HG02759 (cell line): ENCODE measurements at regions not wholly inside any gene's neighbourhood (a gene's known extent, or its start where the extent isn't known, plus 50 kb on each side); places are given as distances from the start of the nearest gene placed in this dataset.

Source experiments
- ATAC-seq: cut with Tn5 transposase; IDR thresholded peaks from one replicate; pipeline ENCODE4 v1.9.1; 2021; ENCODE audit warnings: mild to moderate bottlenecking, moderate library complexity; ENCODE audit not compliant: unreplicated experiment

GRCh38 chr1:118366286-118366685, 181.3 kb upstream of the SPAG17 start:
- ATAC-seq: no peak

- ATAC-seq: no peak
These were observed 179.9 kb upstream of the SPAG17 start for GRCh38 chr1:118364882-118365281.

GRCh38 chr1:118363396-118363795, 178.4 kb upstream of the SPAG17 start:
- no peak for ATAC-seq

GRCh38 chr1:118360817-118361216, 175.8 kb upstream of the SPAG17 start:
- ATAC-seq: no peak

GRCh38 chr1:118346936-118347335, 161.9 kb upstream of the SPAG17 start:
- no peak for ATAC-seq

DNA sequence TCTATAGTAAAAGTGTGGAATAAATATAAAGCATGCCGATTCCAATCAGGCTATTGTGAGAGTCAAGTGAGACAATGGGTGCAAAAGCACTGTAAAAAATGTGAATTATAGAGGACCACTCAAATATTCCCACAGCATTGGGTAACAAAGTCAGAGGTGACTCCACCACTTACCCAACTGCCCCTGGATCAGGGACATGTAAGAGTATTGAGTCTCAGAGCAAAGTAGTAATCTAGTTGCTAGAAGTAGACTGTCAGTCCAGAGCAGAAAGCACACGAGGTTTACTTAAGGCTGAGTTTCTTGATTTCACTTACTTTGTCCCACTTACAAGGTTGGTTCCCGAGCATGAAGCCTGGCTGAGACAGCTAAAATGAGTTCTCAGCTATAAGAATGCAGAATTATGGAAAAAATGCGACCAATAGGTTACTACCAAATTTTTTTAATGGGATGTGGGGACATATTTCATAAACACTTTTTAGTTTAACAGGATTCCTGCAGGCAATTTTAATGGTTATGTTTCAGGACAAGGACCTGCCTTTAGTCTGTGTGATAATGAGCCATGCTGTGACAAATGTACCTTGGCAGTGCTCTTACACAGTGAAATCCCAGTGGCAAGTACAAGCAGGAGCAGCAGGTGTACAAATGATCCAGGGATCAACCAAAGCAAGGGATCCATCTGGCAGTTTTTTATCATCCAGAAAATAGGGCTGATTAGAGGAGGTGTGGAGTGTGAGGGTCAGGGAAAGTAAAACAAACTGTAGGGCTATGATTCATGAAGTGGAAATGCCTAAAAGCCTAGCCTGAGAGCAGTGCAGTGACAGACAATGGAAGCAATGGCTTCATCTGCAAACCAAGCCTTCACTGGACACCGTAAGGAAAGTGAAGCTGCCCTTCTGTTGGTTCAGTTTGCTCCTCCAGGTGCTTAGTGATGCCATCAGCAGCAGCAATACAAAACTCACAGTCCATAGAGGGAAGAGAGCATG, 156.2 kb upstream of the SPAG17 start:
- ATAC-seq: no peak

GRCh38 chr1:118339400-118340124, 154.5 kb upstream of the SPAG17 start:
- ATAC-seq: no peak

GRCh38 chr1:118338936-118339335, 153.9 kb upstream of the SPAG17 start:
- no peak for ATAC-seq

- ATAC-seq: no peak
These were observed 152.3 kb upstream of the SPAG17 start for GRCh38 chr1:118337346-118337745.

DNA sequence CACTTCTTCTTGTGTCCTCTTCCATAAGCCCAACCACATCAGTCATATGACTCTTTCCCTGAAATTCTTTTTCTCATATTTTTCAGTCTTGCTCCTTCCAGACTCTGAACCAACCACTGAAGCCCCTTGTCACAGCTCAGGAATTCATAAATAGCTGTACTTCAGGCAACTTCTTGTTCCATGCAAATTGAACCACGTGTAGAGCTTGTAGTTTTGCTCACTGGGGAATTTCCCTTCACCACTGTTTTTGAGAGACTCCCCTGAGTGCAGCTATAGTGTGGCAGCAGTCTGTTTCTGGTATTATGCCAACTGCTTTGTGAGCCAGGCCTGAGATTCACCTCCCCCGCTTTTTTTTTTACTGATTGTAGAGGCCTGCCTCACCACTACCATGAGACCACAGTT, 150.3 kb upstream of the SPAG17 start:
- peak; percentile 95 for ATAC-seq

GRCh38 chr1:118334506-118334905, 149.5 kb upstream of the SPAG17 start:
- no peak for ATAC-seq

GRCh38 chr1:118333601-118334210, 148.7 kb upstream of the SPAG17 start:
- no peak for ATAC-seq

- ATAC-seq: no peak
These were observed 142.1 kb upstream of the SPAG17 start for GRCh38 chr1:118326960-118327629.

GRCh38 chr1:118325550-118326225, 140.7 kb upstream of the SPAG17 start:
- no peak for ATAC-seq

GRCh38 chr1:118323246-118323645, 138.2 kb upstream of the SPAG17 start:
- no peak for ATAC-seq

GRCh38 chr1:118322331-118322730, 137.3 kb upstream of the SPAG17 start:
- ATAC-seq: no peak

GRCh38 chr1:118321840-118322239, 136.8 kb upstream of the SPAG17 start:
- ATAC-seq: no peak

- no peak for ATAC-seq
These were observed 133.0 kb upstream of the SPAG17 start for GRCh38 chr1:118317842-118318614.

- ATAC-seq: no peak
These were observed 121.8 kb upstream of the SPAG17 start for GRCh38 chr1:118306851-118307250.
